Hepatocyte (in vitro differentiated cells): ENCODE measurements at regions not wholly inside any gene's neighbourhood (a gene's known extent, or its start where the extent isn't known, plus 50 kb on each side); places are given as distances from the start of the nearest gene placed in this dataset.

Experiments used
- CTCF ChIP-seq: fragments of 200-600 bp; sonication (generic); IDR thresholded peaks from 2 replicates; pipeline ENCODE4 v1.5.1; 2016; ENCODE audit warnings: antibody characterized with exemption, mild to moderate bottlenecking; ENCODE audit not compliant: poor library complexity
- EZH2 ChIP-seq: fragments of 200-600 bp; sonication (generic); IDR thresholded peaks from 2 replicates; pipeline ENCODE4 v1.6.1; 2016; ENCODE audit warnings: antibody characterized with exemption, mild to moderate bottlenecking, borderline replicate concordance

- TF ChIP-seq CTCF (no peak), EZH2 (no peak)
These were observed 297.8 kb downstream of the SP3 start for GRCh38 chr2:173667415-173667814.
